A549 (cell line): ENCODE measurements at regions not wholly inside any gene's neighbourhood (a gene's known extent, or its start where the extent isn't known, plus 50 kb on each side); places are given as distances from the start of the nearest gene placed in this dataset.

ENCODE experiments used
- ATAC-seq, 2 experiments: fragments of 200-7000 bp in 1 of 2; fragments of >200 bp in 1 of 2; cut with Nextera tagmentation in 1 of 2; cut with Tn5 transposase in 1 of 2; 3 replicates each; pipeline versions ENCODE4 v1.8.0 to v1.9.1; 2018 to 2020; ENCODE audit warnings: mild to moderate bottlenecking in 1 of 2, moderate library complexity in 1 of 2
- CTCF ChIA-PET: fragments of 300-600 bp; sonication (Branson Sonifier 250); formaldehyde crosslinking; extraction: SDS; loops from one replicate; lab custom pipeline; 2021; ENCODE audit warnings: antibody characterized with exemption, inconsistent platforms; lab: Yijun Ruan, JAX
- POLR2A ChIA-PET: fragments of 350-600 bp; formaldehyde crosslinking; extraction: SDS; loops from one replicate; lab custom pipeline; 2021; ENCODE audit warnings: antibody characterized with exemption, inconsistent platforms; lab: Yijun Ruan, JAX
- DNase-seq, 2 experiments: peaks; one replicate each; pipeline versions ENCODE4 v3.0.0 to v3.0.0-alpha.2; 2011 to 2016; ENCODE audit warnings: low read depth in 1 of 2, low spot score in 1 of 2
- FAIRE-seq: peaks from 2 replicates; lab custom pipeline; 2011; peaks lifted over from hg19 to GRCh38; lab: Jason Lieb, UNC
- H3K27ac ChIP-seq, 2 experiments: fragments of >200 bp; sonication (Bioruptor Twin); formaldehyde crosslinking; 3 replicates each; pipeline ENCODE4 v1.5.1; 2016 to 2017
- H3K4me1 ChIP-seq: fragments of >200 bp; sonication (Bioruptor Twin); formaldehyde crosslinking; 3 replicates; pipeline ENCODE4 v1.6.1; 2016
- H3K4me2 ChIP-seq: fragments of >200 bp; sonication (Bioruptor Twin); formaldehyde crosslinking; 3 replicates; pipeline ENCODE4 v1.6.1; 2016
- H3K4me3 ChIP-seq: fragments of >200 bp; sonication (Bioruptor Twin); formaldehyde crosslinking; 3 replicates; pipeline ENCODE4 v1.5.1; 2016
- H3K9me3 ChIP-seq: fragments of >200 bp; sonication (Bioruptor Twin); formaldehyde crosslinking; 3 replicates; pipeline ENCODE4 v1.6.1; 2016
- BCL3 ChIP-seq: fragments of >200 bp; sonication (Bioruptor Twin); formaldehyde crosslinking; IDR thresholded peaks from 3 replicates; pipeline ENCODE4 v1.6.1; 2016
- CBX8 ChIP-seq: fragments of 200-600 bp; sonication (generic); IDR thresholded peaks from 2 replicates; pipeline ENCODE4 v1.6.1; 2016
- CEBPB ChIP-seq, 2 experiments: fragments of >200 bp in 1 of 2; sonication (Bioruptor Twin) in 1 of 2; formaldehyde crosslinking in 1 of 2; IDR thresholded peaks; 2 replicates each; pipeline ENCODE4 v1.6.1; 2012 to 2016
- CHD2 ChIP-seq: fragments of 150-350 bp; IDR thresholded peaks from 2 replicates; pipeline ENCODE4 v1.6.1; 2014; ENCODE audit warnings: low read length; ENCODE audit not compliant: partially characterized antibody
- EHF ChIP-seq: fragments of 250-450 bp; sonication (Bioruptor Pico); IDR thresholded peaks from 2 replicates; pipeline ENCODE4 v1.5.0; 2020; ENCODE audit warnings: mild to moderate bottlenecking
- HMGXB4 ChIP-seq: fragments of 250-450 bp; sonication (Bioruptor Pico); IDR thresholded peaks from 2 replicates; pipeline ENCODE4 v1.5.0; 2021; ENCODE audit warnings: mild to moderate bottlenecking, moderate library complexity, borderline replicate concordance
- HOXA7 ChIP-seq: fragments of 250-450 bp; sonication (Bioruptor Pico); IDR thresholded peaks from 2 replicates; pipeline ENCODE4 v1.5.0; 2020; ENCODE audit warnings: mild to moderate bottlenecking, moderate library complexity
- HOXB13 ChIP-seq: fragments of 250-450 bp; sonication (Bioruptor Pico); IDR thresholded peaks from 2 replicates; pipeline ENCODE4 v1.5.0; 2020; ENCODE audit warnings: low read depth, mild to moderate bottlenecking, moderate library complexity
- HOXB5 ChIP-seq: fragments of 250-450 bp; sonication (Bioruptor Pico); IDR thresholded peaks from 2 replicates; pipeline ENCODE4 v1.5.0; 2020; ENCODE audit warnings: mild to moderate bottlenecking, moderate library complexity
- KDM1A ChIP-seq: fragments of 200-600 bp; sonication (generic); IDR thresholded peaks from 2 replicates; pipeline ENCODE4 v1.6.1; 2016; ENCODE audit warnings: low read depth, mild to moderate bottlenecking
- KDM5A ChIP-seq: fragments of 200-600 bp; sonication (generic); IDR thresholded peaks from 2 replicates; pipeline ENCODE4 v1.6.1; 2016; ENCODE audit warnings: antibody characterized with exemption, mild to moderate bottlenecking
- MAFK ChIP-seq: fragments of 450-650 bp; IDR thresholded peaks from 2 replicates; pipeline ENCODE4 v1.6.1; 2014; ENCODE audit not compliant: partially characterized antibody
- NFE2L2 ChIP-seq: fragments of 150-350 bp; conservative IDR thresholded peaks from 2 replicates; pipeline ENCODE4 v1.6.1; 2014; ENCODE audit warnings: low read length
- RAD21 ChIP-seq, 2 experiments: fragments of >200 bp in 1 of 2; sonication (Bioruptor Twin) in 1 of 2; formaldehyde crosslinking in 1 of 2; IDR thresholded peaks in 1 of 2; conservative IDR thresholded peaks in 1 of 2; 2 replicates in 1 of 2; 3 replicates in 1 of 2; pipeline ENCODE4 v1.6.1; 2012 to 2018; ENCODE audit warnings: inconsistent platforms in 1 of 2
- RCOR1 ChIP-seq: fragments of 150-350 bp; IDR thresholded peaks from 2 replicates; pipeline ENCODE4 v1.6.1; 2014; ENCODE audit warnings: antibody characterized with exemption, low read length, low read depth
- REST ChIP-seq: fragments of 200-600 bp; sonication (generic); IDR thresholded peaks from 2 replicates; pipeline ENCODE4 v1.6.1; 2016; ENCODE audit warnings: antibody characterized with exemption, mild to moderate bottlenecking, moderate library complexity
- RFX5 ChIP-seq: fragments of 450-650 bp; IDR thresholded peaks from 2 replicates; pipeline ENCODE4 v1.7.1; 2014; ENCODE audit warnings: antibody characterized with exemption, mild to moderate bottlenecking, moderate library complexity
- RNF2 ChIP-seq: fragments of 200-600 bp; sonication (generic); IDR thresholded peaks from 2 replicates; pipeline ENCODE4 v1.6.1; 2016; ENCODE audit warnings: low read depth, mild to moderate bottlenecking, antibody characterized with exemption, moderate library complexity, borderline replicate concordance
- WGBS: methylation state at CpG from one replicate; pipeline ENCODE4 v1.1.6; 2017; ENCODE audit errors: missing lambda C conversion rate; 5-methylcytosine and 5-hydroxymethylcytosine counted together

GRCh38 chr2:56807861-56808260 lies 624.1 kb downstream of the CCDC85A start:
- Histone ChIP-seq H3K4me1 (peaks cover 24% of the 10 kb centered on the region), H3K4me2 (no peak overlapping the region), H3K4me3 (no peak overlapping the region), H3K27ac (no peak overlapping the region), H3K9me3 (no peaks in the 10 kb centered on the region)
- CTCF ChIA-PET, result no interaction called here
- FAIRE-seq (peak; percentile 84), DNase-seq (no peak), ATAC-seq (no peak)
- POLR2A ChIA-PET, result no interaction called here
- TF ChIP-seq HMGXB4 (CRISPR knock-in tag) (no peak), MAFK (peak; percentile 85)
- 49% methylated on average over 2 of the region's 2 CpGs for WGBS

GRCh38 chr2:56811401-56811800 lies 627.6 kb downstream of the CCDC85A start:
- no peak overlapping the region for H3K4me3 ChIP-seq
- POLR2A ChIA-PET, result no interaction called here
- no peak overlapping the region for H3K27ac ChIP-seq
- ATAC-seq (no peak), FAIRE-seq (no peak), DNase-seq (no peak)
- no peak overlapping the region for H3K4me2 ChIP-seq
- TF ChIP-seq REST, result no peak
- no peak for TF ChIP-seq CHD2
- TF ChIP-seq HOXA7 (CRISPR knock-in tag), result no peak
- no peak for TF ChIP-seq KDM5A
- no peak for TF ChIP-seq KDM1A
- no peak for TF ChIP-seq RFX5
- no peak for TF ChIP-seq HOXB13 (CRISPR knock-in tag)
- no peak for TF ChIP-seq HOXB5 (CRISPR knock-in tag)
- TF ChIP-seq CBX8, result no peak
- no peak for TF ChIP-seq RAD21 (conservative IDR thresholded peaks at IDR 0.05 in 1 of 2, IDR thresholded peaks at IDR 0.05 in 1 of 2)
- no peak for TF ChIP-seq EHF (CRISPR knock-in tag)
- no peak for TF ChIP-seq RNF2
- 28% methylated on average over 2 of the region's 2 CpGs for WGBS
- no peaks in the 10 kb centered on the region; the same call in 2 of the 3 replicates for H3K9me3 ChIP-seq
- H3K4me1 ChIP-seq, result peaks cover 29% of the 10 kb centered on the region
- CTCF ChIA-PET, result interaction anchor here (0.6 to 1.2 kb wide), 2 partner anchors 26 to 140 kb away, joined by 3 read pairs; no protein-coding TSS in a partner anchor

- peak; percentile 79 for FAIRE-seq
These were observed 628.6 kb downstream of the CCDC85A start for GRCh38 chr2:56812432-56812831.

More at GRCh38 chr2:56812432-56812831, 628.6 kb downstream of the CCDC85A start:
- peaks cover 19% of the 10 kb centered on the region; the same call in 2 of the 3 replicates for H3K4me1 ChIP-seq
- ChIA-PET POLR2A (no interaction called here), CTCF (no interaction called here)
- H3K4me2 ChIP-seq, result peak overlapping the region; percentile 48
- ATAC-seq (no peak), DNase-seq (no peak)
- H3K9me3 ChIP-seq, result no peaks in the 10 kb centered on the region; the same call in 1 of the 3 replicates
- no peak overlapping the region for H3K4me3 ChIP-seq
- TF ChIP-seq NFE2L2 (no peak), CEBPB (IDR thresholded peaks at IDR 0.05) (no peak), RAD21 (conservative IDR thresholded peaks at IDR 0.05 in 1 of 2, IDR thresholded peaks at IDR 0.05 in 1 of 2) (no peak), BCL3 (no peak), RCOR1 (no peak), KDM1A (no peak)
- 1% methylated on average over 1 of the region's 1 CpG for whole genome bisulfite sequencing
- H3K27ac ChIP-seq, result no peak overlapping the region
